ENCODE measurements at regions not wholly inside any gene's neighbourhood (a gene's known extent, or its start where the extent isn't known, plus 50 kb on each side); places are given as distances from the start of the nearest gene placed in this dataset.

DNA sequence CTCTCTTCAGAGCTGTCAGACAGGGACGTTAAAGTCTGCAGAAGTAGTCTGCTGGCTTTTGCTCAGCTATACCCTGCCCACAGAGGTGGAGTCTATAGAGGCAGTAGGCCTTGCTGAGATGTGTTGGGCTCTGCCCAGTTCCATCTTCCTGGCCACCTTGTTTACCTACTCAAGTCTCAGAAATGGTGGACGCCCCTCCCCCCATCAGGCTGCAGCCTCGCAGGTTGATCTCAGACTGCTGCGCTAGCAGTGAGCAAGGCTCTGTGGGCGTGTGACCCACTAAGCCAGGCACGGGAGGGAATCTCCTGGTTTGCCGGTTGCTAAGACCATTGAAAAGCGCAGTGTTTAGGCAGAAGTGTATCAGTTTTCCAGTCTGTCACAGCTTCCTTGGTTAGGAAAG lies 305.0 kb downstream of the BCKDHB start:
- TF ChIP-seq CTCF (IDR thresholded peaks at IDR 0.05) = no peak
- TF ChIP-seq POLR2A (IDR thresholded peaks at IDR 0.05) = no peak

All from testis (tissue), 2 donors.